Gastroesophageal sphincter (tissue), 4 donors: ENCODE measurements at regions not wholly inside any gene's neighbourhood (a gene's known extent, or its start where the extent isn't known, plus 50 kb on each side); places are given as distances from the start of the nearest gene placed in this dataset.
A peak's percentile ranks its signal among the peaks of the same experiment; 100 is the strongest.
"Not testable (repeated sequence)": the region's sequence is repeated elsewhere in the genome, so short reads cannot be mapped to it uniquely, and the experiment has no call there.

Experiments used
- ATAC-seq: fragments of 150-250 bp; one replicate; pipeline ENCODE4 v1.9.1; 2016; ENCODE audit warnings: mild to moderate bottlenecking, moderate library complexity
- H3K27ac ChIP-seq, 4 donors: fragments of 200-600 bp; sonication (generic) in 3 of 4; 1 replicate in 3 of 4; 2 replicates in 1 of 4; pipeline ENCODE4 v1.5.1; 2016 to 2019
- H3K27me3 ChIP-seq: fragments of 200-600 bp; sonication (generic); one replicate; pipeline ENCODE4 v1.5.1; 2019
- H3K36me3 ChIP-seq, 2 donors: fragments of 200-600 bp; sonication (generic); one replicate each; pipeline ENCODE4 v1.5.1; 2019; ENCODE audit warnings: control low read depth in 1 of 2
- H3K4me1 ChIP-seq, 3 donors: fragments of 200-600 bp; sonication (generic); 1 replicate in 2 of 3; 2 replicates in 1 of 3; pipeline ENCODE4 v1.5.1; 2016 to 2019; ENCODE audit warnings: control low read depth in 2 of 3
- H3K4me3 ChIP-seq, 2 donors: fragments of 200-600 bp; sonication (generic); one replicate each; pipeline ENCODE4 v1.5.1; 2019; ENCODE audit warnings: mild to moderate bottlenecking in 1 of 2, moderate library complexity in 1 of 2
- H3K9me3 ChIP-seq, 3 donors: fragments of 200-600 bp; sonication (generic); one replicate each; pipeline ENCODE4 v1.5.1; 2017 to 2019; ENCODE audit warnings: control low read depth in 2 of 3
- CTCF ChIP-seq, 4 experiments: fragments of 200-600 bp in 2 of 4; fragments of 450-650 bp in 2 of 4; sonication (generic) in 1 of 4; IDR thresholded peaks; one replicate each; pipeline ENCODE4 v1.5.1; 2017 to 2019; ENCODE audit warnings: antibody characterized with exemption in 4 of 4, mild to moderate bottlenecking in 2 of 4, moderate library complexity in 2 of 4
- EP300 ChIP-seq: sonication (generic); formaldehyde crosslinking; IDR thresholded peaks from one replicate; pipeline ENCODE4 v1.6.1; 2017; ENCODE audit warnings: antibody characterized with exemption, mild to moderate bottlenecking
- POLR2A ChIP-seq, 2 donors: fragments of 450-650 bp; IDR thresholded peaks; one replicate each; pipeline ENCODE4 v1.6.1; 2017; ENCODE audit warnings: antibody characterized with exemption in 2 of 2, mild to moderate bottlenecking in 2 of 2, moderate library complexity in 1 of 2
- POLR2AphosphoS5 ChIP-seq: sonication (generic); formaldehyde crosslinking; IDR thresholded peaks from one replicate; pipeline ENCODE4 v1.6.1; 2017; ENCODE audit warnings: antibody characterized with exemption
- WGBS, 2 donors: methylation state at CpG; one replicate each; pipeline ENCODE4 v1.1.5; 2018; ENCODE audit warnings: low coverage in 1 of 2; 5-methylcytosine and 5-hydroxymethylcytosine counted together
- small RNA-seq, 4 donors: library from RNA; depleted of rRNA; stranded (forward); fragments of <200 nt; gene quantifications; one replicate each; pipeline ENCODE3, GENCODE V24; 2016

DNA sequence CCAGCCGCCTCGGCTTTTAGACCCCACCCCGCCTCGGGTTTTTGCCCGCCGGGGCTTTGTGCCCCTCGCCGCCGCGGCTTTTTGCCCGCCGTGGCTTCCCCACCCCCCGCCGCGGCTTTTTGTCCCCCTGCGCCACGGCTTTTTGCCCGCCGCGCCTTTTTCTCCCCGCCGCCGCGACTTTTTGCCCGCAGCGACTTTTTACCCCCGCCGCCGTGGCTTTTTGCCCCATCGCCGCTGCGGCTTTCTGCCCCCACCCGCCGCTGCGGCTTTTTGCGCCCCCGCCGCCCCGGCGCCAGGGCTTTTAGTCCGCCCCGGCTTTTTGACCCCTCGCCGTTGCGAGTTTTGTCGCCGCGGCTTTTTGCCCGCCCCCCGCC is 474.4 kb downstream of the FAM72C start:
- ATAC-seq, result no peak
- Histone ChIP-seq H3K9me3 (no peaks in the 10 kb centered on the region), H3K4me1 (peaks cover 0 to 17% (median 5%) of the 10 kb centered on the region in 3 donors), H3K27ac (no peak overlapping the region), H3K27me3 (peaks cover 18% of the 10 kb centered on the region), H3K36me3 (no peaks in the 10 kb centered on the region), H3K4me3 (peak overlapping the region in 1 of 2 donors; percentile 48)
- 0% methylated on average over 3 of the region's 50 CpGs; no CpG with 5 or more reads in 1 of the 2 donors for WGBS, 2 donors
- TF ChIP-seq EP300 (no peak), POLR2AphosphoS5 (no peak), CTCF (IDR thresholded peaks at IDR 0.05) (no peak), POLR2A (IDR thresholded peaks at IDR 0.05) (no peak)

DNA sequence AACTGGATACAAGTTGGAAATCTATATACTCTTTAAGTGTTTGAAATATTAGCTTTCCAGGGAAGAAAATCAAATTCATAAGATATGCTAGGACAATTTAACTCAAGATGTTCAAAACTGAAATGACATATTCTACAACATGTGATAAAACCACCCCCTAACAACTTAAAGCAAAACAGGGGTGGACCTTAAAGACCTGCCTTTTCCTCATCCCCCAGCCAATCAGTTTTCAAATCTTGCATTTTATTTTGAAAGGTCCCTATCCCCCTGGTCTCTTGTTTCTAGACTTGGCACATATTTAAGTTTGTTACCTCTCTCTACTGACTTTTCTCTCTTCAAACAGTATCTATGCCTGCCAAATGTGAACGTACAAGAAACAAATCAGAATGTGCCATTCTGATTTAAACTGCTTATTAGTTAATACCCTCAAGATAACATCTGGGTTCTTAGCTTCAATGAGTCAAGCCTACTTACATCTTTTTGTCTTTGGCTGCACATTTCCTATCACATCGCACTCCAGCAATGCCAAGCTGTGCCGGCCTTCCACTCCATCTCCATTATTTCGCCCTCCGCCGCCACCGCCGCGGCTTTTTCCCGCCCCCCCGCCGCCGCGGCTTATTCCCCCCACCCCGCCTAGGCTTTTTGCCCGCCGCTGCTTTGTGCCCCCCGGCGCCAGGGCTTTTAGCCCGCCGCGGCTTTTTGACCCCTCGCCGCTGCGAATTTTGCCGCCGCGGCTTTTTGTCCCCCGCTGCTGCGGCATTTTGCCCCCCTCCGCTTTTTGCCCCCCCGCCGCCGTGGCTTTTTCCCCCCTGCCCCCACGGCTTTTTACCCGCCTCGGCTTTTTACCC is 475.0 kb downstream of the FAM72C start:
- H3K9me3 ChIP-seq, ATAC-seq, H3K36me3 ChIP-seq, H3K27ac ChIP-seq: not testable (repeated sequence)
- Histone ChIP-seq H3K27me3 (peaks cover 18% of the 10 kb centered on the region), H3K4me3 (peak overlapping the region in 1 of 2 donors; percentile 48), H3K4me1 (peaks cover 0 to 17% (median 5%) of the 10 kb centered on the region in 3 donors)
- WGBS, 2 donors, result no CpG with 5 or more reads among the region's 37 CpGs

Small RNAs in the stretch of these regions (small RNA-seq; reads per million reads assigned to genes)
- gene AC239800.3 (0 reads per million in 4 donors), gene HIST2H3PS2 (0 reads per million in 4 donors), gene RNU1-114P (0 reads per million in 4 donors), gene RNU1-143P (0 reads per million in 4 donors), gene RNU1-92P (0 reads per million in 4 donors), gene RNVU1-17 (0 to 0.18 (median 0) reads per million in 4 donors), gene RNVU1-18 (0 reads per million in 4 donors)
